HG03575 (cell line): ENCODE measurements at regions not wholly inside any gene's neighbourhood (a gene's known extent, or its start where the extent isn't known, plus 50 kb on each side); places are given as distances from the start of the nearest gene placed in this dataset.
"Not testable (repeated sequence)": the region's sequence is repeated elsewhere in the genome, so short reads cannot be mapped to it uniquely, and the experiment has no call there.

Experiments
- ATAC-seq: cut with Tn5 transposase; IDR thresholded peaks from one replicate; pipeline ENCODE4 v1.9.1; 2021; ENCODE audit not compliant: unreplicated experiment, insufficient number of reproducible peaks, low FRiP score; ENCODE audit errors: extremely low read depth

DNA sequence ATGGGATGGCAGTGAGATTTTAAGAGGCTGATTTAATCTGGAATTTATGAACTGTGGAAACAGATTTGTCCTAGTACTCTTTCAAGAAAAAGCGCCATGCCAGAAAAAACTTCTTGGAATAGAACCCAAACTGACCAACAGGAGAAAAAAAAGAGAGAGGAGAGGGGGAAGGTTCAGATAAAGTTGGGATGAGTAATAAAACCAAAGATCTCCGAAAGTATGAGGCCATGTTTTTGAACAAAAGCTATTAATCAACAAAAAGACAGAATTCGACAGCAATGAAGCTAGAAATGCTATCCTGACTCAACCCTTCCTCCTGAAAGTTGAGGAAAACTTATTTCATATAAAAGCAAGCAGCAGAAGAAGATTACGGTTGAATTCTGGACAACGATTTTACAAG, 135.5 kb downstream of the CEMIP2 start:
- no peak for ATAC-seq

- ATAC-seq = no peak
These were observed 137.8 kb downstream of the CEMIP2 start for GRCh38 chr9:71630377-71630995.

DNA sequence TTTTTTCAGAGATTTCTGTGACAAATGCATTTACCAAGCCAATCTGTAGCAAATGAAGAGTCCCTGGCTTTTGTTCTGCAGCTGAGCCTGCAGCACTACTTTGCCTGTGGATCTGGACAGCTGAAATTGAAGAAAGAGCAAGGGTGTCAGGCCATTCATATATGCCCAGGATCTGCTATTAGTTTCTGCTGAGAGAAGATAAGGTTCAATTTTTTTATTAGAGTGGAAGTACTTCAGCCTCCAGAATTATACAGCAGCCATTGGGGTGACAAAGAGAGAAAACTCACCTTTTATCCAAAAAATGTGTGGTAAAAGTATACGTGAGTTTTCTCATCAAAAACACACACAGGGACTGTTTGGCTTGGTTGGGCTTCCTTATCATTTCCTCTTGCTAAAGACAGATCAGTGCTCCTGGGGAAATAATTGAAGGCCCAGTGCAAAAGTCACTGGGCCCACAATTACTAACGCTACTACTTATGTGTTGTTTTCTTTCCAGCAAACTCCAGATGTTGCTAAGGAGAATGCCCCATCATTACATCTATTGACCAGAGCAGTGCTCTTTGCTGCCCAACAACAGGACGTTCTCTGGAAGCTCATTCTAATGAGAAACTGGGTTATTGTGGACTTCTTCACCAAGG, 138.6 kb downstream of the CEMIP2 start:
- ATAC-seq = no peak

DNA sequence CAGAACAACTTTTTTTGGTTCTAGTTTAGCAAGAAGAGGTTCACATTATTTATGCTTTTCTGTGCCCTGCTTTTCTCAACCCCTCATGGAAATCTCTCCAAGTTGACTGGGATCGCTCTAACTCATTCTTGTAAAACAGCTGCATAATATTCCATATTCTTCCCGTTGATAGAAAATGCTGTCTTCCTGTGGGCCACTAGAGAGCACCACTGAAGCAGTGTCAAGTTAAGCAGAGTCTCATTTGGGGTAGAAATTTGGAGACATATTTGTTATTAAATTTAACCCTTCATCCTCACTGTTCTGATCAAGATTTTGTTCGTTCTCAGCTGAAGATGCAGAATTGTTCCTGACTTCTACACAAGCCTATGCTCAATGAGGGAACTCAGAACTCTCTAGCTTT, 140.1 kb downstream of the CEMIP2 start:
- no peak for ATAC-seq

- no peak for ATAC-seq
These were observed 140.8 kb downstream of the CEMIP2 start for GRCh38 chr9:71627537-71627936.

DNA sequence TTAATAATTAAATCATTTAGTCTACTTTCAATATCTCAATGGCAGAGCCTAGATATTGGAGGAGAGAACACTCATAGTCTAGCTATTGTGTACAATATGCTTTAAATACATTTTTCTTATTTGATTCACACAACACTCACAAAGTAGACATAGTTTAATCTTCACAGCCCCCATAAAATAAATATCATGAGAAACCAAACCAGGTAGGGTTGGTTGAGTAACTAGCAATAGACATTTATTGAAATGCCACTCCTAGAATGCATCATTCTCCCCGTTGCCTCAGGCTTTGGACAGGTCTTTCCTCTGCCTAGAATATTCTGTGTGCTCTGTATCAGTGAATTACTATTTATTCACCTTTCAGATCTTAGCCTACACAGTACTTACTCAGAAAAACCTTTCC, 141.9 kb downstream of the CEMIP2 start:
- no peak for ATAC-seq

DNA sequence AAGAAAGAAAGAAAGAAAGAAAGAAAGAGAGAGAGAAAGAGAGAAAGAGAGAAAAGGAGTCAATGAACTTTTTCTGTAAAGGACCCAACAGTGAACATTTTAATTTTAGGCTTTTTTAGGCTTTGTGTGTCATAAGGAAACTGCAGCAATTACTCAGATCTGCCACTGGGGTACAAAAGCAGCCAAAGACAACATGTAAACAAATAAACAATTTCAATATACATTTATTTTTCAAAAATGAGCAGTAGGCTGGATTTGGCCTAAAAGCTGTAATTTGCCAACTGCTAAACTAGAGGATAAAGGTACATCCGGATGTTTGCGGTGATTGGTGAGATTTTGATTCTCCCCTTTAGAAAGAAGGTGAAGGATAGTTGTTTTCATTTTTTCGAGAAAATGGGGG, 143.6 kb downstream of the CEMIP2 start:
- ATAC-seq = no peak

GRCh38 chr9:71620746-71621145, 147.6 kb downstream of the CEMIP2 start:
- ATAC-seq = no peak

GRCh38 chr9:71620331-71620730, 148.0 kb downstream of the CEMIP2 start:
- ATAC-seq = no peak

GRCh38 chr9:71619926-71620325, 148.4 kb downstream of the CEMIP2 start:
- ATAC-seq = no peak

GRCh38 chr9:71614409-71615010, 153.8 kb downstream of the CEMIP2 start:
- ATAC-seq = no peak

- ATAC-seq = no peak
These were observed 155.4 kb downstream of the CEMIP2 start for GRCh38 chr9:71612889-71613288.

GRCh38 chr9:71609448-71609830, 158.9 kb downstream of the CEMIP2 start:
- ATAC-seq = no peak

DNA sequence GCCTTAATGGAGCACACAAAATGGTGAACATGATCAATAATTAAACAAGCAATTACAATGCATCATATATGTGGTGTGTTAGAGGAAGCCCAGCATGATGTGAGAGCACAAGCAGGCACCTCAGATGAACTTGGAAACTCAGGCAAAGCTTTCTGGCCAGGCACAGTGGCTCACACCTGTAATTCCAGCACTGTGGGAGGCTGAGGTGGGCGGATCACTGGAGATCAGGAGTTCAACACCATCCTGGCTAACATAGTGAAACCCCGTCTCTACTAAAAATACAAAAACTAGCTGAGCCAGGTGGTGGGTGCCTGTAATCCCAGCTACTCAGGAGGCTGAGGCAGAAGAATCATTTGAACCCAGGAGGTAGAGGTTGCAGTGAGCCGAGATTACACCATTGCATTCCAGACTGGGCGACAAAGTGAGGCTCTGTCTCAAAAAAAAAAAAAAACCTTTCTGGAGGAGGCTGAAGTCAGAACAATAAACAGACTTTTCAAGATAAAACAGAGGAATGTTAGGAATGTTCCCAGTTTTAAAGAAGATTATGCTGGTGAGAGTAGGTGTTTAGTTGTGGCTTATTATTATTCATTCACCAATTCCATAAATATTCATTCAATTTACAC, 159.4 kb downstream of the CEMIP2 start:
- ATAC-seq = no peak

- no peak for ATAC-seq
These were observed 160.3 kb downstream of the CEMIP2 start for GRCh38 chr9:71608021-71608420.

DNA sequence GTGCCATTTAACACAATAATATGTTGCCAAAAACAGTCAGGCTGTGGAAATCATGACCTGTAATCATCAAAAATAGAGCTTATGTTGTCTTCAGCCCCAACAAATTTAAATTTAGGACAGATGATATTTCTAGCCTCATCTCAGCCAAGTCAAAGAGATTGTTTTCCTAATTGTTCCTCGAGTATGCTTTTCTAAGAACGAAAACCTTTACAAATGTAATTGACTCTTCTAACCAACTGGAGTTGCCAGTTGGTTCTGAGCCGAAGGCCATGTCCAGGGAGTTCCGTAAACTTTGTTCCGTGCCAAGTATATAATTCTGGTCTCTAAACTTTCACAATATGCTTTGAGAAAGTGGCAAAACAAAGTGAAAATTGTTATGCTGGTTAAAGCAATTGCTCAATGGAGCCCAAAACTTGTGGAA, 160.8 kb downstream of the CEMIP2 start:
- ATAC-seq = no peak

GRCh38 chr9:71604197-71605063, 163.9 kb downstream of the CEMIP2 start:
- no peak for ATAC-seq

DNA sequence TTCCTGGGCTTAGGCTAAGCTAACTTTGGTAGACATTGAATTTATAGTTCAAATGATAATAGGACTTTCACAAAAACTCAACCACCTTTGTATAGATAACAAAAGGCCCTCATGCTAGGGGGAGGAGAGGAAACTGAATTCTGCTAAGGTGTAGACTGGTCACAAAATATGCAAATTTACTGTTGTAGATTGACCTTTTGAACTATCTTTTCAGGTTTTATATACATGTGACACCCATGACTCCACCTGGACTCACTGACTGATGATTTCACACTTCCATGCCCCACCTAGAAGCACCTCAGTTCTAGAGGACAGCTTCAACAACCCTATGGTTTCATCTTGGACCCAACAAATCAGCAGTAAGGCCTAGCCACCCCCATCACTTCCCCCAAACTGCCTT, 165.7 kb downstream of the CEMIP2 start:
- no peak for ATAC-seq

- not testable (repeated sequence) for ATAC-seq
These were observed 172.6 kb downstream of the CEMIP2 start for GRCh38 chr9:71595762-71596161.
